GM18873 (cell line): ENCODE measurements at regions not wholly inside any gene's neighbourhood (a gene's known extent, or its start where the extent isn't known, plus 50 kb on each side); places are given as distances from the start of the nearest gene placed in this dataset.
"Not testable (repeated sequence)": the region's sequence is repeated elsewhere in the genome, so short reads cannot be mapped to it uniquely, and the experiment has no call there.

Experiments
- ATAC-seq: cut with Tn5 transposase; IDR thresholded peaks from one replicate; pipeline ENCODE4 v1.9.1; 2021; ENCODE audit warnings: mild to moderate bottlenecking, moderate library complexity, moderate number of reproducible peaks; ENCODE audit not compliant: unreplicated experiment, low FRiP score

DNA sequence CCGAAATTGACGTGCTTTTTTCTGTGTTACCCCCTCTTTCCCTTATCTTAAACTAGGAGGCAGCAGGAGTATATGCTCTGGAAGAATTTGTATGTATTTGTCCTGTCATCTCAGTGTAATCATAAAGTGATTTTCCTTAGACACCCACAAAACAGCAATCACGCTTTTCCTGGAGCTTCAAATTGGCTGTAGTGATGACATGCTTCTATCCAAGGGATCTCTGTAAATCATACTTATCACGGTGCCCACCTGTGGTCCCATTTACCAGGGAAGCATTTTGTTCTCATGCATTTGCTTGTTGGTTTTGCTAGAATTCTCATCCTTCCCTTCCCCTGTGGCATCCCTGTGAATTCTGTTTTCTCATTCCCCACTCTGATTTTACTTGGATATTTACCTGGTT lies 220.8 kb upstream of the THUMPD2 start:
- no peak for ATAC-seq

DNA sequence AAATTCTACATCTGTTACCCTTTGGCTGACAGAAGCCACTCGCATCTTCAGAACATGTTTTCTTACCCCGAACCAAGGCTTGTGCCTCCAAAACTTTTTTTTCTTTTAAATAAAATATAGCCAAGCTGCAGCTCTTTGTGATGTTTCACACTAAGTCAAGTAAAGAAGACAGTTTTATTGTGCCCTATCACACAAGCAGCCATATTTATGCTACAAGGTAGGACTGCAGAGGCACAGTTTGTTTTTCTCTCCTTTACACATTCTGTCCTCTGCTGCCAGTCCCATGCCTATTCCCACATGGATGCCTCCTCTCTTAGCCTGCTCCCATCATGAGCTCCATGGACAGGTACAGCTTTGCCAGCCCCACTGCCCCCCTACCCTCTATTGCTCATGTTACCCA lies 219.6 kb upstream of the THUMPD2 start:
- no peak for ATAC-seq

DNA sequence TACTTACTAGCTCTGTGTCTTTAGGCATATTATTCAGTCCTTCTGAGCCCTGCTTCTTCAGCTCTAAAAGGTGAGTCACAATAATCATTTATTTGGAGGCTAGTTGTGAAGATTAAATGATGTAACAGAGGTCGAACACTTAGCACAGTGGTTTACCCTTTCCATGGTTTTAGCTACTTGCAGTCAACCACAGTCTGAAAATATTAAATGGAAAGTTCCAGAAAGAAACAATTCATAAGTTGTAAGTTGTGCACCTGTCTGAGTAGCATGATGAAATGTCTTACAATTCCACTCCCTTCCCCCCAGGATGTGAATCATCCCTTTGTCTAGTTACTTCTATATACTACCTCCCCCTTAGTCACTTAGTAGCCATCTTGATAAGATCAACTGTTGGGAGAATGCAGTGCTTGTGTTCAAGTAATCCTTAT lies 217.6 kb upstream of the THUMPD2 start:
- ATAC-seq, result no peak

DNA sequence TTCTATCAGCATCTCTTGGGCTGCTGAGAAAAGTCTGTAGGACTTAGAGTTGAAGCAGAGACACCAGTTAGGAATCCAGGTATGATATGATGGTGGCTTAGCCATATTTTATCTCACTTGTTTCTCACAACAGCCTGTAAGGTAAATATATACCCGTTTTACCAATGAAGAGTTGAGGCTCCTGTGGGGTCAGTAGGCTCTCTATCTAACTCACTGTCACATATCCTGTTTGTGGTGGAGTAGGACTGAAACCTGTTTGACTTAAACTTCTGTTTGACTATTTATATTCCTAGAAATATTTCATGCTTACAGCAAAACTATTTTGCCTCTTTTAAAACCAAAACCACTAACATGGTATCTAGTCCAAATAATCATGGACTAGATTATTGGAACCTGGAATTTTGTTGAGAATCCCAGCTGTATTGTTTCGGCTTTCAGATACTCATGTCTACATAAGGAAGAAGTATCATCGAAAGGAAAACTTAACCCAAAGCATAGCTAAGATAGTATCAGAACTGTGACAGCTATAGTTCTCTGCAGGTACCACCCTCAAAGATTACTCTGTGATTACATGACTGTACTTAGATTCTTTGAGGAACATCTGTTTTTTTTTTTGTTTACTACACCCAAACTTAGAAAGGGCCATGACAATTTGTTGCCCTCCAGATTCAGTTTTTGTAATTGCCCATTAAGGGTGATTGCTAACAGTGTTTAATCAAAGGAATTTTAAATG lies 216.1 kb upstream of the THUMPD2 start:
- ATAC-seq, result no peak

DNA sequence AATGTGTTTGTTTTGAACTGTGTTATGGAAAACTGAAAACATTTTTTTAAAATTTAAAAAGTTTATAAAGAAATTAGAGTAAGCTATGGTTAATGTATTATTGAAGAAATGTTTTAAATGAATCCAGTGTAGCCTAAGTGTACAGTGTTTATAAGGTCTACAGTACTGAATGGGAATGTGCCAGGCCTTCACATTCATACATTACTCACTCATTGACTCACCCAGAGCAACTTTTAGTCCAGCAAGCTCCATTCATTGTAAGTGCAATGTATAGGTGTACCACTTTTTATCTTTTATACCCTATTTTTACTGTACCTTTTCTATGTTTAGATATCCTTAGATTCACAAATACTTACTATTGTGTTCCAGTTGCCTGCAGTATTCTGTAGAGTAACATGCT lies 215.1 kb upstream of the THUMPD2 start:
- no peak for ATAC-seq

DNA sequence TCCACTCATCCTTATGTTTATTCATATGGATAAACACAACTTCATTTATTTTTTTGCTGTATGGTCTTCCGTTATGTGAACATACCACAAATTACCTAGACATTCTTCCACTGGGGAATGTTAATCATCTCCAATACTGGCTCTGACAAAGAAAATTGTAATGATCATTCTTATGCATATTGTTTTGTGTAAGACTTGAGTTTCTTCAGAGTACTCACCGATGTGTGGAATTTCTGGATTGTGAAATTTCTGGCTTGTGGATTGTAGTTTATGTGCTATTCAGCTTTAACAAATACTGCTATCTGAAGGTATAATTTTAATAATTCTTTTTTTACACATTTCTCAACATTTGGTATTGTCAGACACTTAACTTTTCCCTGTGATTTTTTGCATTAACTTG lies 212.2 kb upstream of the THUMPD2 start:
- no peak for ATAC-seq

DNA sequence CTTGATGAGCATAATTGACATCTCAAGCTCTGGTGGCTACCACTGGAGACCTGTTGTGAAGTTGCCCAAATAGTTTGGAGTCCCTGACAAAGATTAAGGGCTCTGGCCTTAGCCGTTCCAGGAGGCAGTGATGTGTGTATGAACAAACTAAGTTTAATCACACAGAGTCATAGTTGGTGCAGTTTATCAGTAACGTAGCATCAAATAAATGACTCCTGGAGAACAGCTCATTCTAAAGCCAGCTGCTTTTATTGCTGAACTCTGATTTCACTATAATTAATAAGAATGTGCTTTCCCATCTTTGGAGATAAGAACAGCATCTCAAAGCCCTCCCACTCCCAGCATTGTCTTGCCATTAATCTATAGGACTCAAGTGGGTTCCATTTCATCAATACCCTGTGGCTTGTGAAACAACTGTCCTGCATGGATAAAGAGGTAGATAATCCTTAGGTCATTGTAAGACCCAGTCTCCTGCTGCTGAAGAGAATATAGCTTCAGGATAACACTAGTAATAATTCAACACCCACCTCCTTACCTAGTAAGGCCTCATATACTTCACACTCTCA lies 211.4 kb upstream of the THUMPD2 start:
- no peak for ATAC-seq

DNA sequence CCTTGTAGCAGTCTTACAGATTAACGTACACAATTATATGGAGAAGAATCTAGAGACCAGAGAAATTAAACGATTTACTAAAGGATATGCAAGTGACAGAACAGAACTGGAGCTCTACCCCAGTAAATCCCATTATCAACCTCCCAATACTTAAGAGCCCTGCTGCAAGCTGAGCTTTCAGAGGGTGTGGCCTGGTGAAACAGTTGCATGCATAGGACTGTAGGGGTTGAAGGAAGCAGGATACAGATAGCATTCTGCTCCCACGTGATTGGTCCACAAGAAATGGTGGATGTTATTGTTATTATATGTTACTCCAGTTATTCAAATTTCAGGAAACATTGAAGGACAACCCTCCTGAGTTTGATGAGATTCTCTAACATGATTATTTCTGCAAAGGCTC lies 210.8 kb upstream of the THUMPD2 start:
- ATAC-seq, result no peak

DNA sequence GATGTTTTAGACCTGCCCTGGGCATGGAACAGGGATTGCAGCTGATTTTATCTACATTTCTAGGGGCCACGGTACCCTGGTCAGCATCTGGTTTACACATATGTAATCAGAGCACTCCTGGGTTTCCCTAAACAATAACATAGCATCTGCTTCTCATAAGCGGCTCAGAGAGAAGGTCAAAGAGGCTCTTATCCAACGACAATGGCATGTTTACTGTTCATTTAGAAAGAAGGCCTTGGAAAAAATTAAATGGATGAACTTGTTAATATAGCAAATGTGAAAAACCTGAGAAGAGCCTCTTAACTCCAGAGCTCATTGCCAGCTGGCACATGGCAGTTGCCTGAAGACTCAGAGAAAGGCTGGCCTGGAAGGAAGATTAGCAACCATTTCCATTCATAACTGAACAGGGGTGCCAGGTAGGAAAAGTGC lies 202.8 kb upstream of the THUMPD2 start:
- no peak for ATAC-seq

DNA sequence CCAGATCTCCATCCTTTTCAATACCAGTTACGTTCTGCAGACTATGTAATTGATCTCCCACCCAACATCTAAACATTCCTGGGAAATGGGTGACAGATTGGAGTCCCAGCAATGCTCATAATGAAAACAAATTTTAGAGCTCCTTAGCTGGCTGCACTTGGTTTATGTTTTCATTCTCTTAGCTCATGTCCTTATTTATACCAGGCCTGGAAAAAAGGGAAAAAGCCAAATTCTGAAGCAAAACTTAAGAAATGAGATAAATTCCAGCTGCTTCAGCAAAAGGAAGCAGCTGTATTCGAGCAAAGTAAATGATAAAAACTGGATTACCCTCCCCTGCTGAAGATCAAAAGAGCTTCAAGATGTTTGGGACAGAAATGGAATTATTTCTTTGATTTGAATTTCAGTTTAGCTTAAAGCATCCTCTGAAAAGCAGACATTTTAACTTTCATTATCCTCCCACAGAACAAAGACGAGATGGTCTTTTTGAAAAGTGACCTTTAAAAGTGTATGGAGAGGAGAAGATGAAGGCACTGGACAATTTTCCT lies 196.5 kb upstream of the THUMPD2 start:
- no peak for ATAC-seq

DNA sequence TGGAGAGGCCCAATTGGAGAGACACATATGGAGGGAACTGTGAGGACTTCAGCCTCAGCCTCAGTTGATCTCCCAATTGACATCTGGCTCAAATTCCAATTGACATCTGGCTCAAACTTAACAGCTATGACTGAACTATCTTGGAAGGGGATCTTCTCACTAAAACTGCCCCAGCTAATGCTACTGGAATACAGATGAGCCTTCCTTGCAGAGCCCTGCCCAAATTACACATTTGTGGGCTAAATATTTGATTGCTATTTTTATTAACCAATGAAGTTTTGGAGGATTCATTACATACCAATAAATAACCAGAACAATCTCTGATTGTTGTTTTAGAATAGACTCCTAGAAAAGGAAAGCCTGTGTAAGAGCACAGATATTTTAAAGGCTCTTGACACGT lies 189.0 kb upstream of the THUMPD2 start:
- no peak for ATAC-seq

DNA sequence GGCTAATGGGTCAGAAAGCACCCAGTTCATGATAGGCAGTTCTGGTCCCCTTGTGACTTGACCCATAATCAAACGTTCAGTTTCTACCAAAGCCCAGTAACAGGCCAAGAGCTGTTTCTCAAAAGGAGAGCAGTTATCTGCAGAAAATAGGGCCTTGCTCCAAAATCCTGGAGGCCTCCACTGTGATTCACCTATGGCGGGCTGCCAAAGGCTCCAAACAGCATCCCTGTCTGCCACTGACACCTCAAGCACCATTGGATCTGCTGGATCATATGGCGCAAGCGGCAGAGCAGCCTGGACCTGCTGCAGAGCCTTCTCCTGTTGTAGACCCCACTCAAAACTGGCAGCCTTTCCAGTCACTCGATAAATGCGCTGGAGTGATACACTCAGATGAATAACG lies 181.6 kb upstream of the THUMPD2 start:
- ATAC-seq, result not testable (repeated sequence)

DNA sequence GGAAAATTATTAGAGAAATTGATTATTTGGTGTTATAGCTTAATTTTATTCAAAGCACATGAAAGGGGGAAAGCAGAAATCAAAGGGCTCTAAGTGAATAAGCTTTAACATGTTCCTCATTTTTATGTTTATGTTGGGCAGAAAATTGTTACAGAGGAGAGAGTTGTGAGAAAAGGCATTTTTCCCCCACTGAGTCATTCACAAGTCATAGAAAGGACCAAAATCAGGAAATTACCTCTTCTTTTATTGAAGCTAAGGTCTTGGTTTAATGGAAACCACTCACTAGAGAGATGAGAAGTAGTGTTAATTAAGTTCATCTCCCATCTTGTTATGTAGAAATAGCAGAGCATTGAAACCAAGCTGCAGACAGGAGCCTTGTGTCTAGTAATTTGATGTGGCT lies 175.3 kb upstream of the THUMPD2 start:
- no peak for ATAC-seq

DNA sequence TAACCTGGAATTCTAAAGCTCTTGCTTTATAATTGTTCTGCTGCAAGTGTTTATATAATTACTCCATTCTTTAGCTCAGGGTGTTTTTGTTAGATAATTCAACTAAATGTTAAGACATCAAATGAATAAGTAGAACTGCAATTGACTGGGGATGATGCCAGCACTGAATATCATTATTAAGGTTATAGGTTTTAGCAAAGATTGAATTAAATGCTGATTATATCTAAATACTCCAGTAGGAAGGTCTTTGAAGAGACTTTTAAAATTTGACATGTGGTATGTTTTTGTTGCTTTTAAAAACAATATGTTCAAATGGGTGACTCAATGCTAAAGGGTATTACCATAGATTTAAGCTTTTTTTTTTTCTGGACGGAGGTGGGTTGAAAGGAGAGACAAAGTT lies 170.1 kb upstream of the THUMPD2 start:
- no peak for ATAC-seq

DNA sequence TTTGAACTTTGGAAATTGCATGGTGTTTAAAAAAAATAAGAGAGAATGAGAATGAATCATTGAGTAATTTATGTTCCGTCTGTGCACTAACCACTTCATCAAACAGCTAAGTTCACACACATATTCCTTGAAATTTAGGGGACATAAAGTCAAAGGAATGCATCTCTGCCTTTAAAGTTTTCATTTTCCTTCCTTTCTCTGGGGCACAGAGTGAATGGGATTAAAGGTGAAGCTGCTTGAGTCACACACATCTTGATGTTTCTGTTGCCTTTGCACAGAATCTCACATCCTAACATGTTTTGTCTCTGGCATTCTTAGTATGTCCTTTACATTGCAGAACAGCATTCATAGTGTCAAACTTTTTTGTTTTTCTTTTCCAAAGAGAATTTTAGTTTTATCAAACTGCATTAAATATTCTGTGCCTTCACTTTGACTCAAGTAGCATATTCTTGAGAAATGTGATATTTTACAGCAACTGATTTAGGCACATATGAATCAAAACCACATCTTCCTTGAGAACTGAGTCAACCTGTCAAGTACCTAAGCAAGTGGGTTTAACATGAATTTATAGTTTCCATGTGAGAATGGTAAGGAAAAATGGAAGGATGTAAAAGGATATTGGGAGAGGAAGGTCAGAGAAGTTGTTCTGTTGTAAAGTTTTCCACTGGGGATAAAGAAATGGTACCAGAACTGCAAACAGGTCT lies 169.1 kb upstream of the THUMPD2 start:
- no peak for ATAC-seq

DNA sequence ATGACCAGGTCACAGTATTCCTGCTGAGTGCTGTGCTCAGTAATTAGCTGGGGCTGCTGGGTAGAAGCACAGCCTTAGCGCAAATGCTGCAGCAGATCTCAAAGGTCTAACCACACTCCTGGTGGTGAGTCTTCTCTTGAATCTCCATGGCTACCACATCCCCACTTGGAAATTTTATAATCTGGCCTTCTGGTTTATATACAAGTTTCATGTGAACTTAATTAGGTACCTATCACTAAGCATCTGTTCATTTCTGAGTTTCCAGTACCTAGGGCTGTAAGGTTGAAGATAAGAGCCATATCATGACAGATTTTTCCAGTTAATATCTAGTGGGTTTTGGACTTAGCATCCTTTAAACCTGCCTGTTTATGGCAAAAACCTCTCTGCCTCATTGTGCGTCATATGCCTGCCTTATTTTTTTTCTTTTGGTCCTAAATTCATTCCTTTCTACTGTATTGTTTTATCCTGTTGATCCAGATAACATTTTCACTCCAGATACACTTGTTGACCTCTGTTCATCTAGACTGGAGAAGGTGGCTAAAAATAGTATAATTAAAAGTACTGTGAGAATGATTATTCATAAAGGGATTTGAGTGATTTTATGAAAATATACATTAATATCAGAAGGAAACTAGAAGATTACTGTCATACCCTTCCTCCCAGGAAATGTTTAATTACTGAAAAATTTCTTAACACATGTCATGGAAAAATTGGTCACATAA lies 168.4 kb upstream of the THUMPD2 start:
- no peak for ATAC-seq

DNA sequence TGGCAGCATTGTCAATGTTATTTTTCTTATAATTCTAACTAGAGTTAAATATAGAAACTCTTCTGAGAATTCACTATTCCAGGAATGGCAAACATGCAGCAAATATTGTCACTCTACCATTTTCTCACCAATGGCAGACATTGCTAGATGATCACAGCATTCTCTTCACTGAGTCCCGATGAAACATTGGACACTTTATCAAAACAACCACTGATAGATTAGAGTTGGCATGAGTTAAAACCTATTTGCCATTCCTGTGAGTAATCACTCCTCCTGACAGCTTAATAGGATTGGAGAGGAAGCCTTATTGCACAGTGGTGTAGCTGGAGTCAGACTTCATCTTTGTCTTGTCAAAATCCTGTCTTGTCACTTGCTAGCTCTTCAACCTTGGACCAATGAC lies 163.9 kb upstream of the THUMPD2 start:
- no peak for ATAC-seq

DNA sequence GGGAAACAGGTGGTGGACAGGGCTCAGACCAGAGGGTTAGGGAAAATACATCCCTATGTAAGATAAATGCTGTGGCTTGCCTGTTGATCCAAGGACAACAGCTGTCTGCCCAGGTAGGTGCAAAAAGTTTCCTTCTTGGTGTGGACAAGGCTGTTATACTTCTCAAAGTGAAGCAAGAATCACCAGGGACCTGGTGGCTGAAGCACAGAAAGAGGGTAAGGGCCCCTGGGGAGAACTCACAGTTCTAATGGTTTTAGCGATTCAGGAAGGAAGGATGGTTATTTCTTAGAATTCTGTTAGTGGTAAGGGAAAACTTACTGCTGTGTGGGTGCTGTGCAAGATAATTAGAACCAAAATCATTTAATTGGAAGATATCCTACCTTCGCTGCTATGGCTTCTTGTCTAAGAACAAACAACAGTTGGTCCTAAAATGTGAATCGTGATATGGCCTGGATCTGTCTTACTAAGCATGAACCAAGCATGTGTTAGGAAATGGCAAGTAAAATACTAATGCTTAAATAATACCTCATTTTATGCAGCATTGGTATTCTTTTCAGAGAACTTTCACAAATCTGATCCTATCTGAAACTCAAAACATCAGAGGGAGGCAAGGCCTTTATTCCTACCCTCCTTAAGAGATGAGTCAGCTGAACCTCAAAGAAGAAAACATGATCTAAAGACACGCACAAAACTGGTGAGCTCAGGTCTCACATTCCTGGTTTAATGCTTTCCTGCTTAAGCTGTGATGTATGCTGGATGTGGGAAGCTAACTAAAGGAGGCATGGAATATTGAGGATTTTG lies 159.2 kb upstream of the THUMPD2 start:
- ATAC-seq, result no peak

DNA sequence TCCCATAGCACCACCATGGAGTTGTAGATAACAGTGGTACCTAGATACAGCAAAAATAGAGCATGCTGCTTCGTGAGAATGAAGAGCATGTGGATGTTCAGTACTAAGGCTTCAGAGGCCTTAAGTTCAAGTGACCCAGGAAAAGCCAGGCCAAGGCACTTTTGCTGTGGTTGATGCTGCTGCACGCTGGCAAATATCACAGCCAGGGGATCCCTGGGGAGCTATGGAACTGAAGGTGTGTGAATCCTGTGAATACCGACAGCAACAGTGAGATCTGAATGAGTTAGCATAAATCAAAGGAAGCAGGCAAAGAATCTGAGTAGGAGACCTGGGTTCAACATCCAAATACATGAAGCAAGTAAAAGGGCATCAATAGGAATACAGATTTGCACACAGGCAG lies 158.6 kb upstream of the THUMPD2 start:
- ATAC-seq, result no peak

DNA sequence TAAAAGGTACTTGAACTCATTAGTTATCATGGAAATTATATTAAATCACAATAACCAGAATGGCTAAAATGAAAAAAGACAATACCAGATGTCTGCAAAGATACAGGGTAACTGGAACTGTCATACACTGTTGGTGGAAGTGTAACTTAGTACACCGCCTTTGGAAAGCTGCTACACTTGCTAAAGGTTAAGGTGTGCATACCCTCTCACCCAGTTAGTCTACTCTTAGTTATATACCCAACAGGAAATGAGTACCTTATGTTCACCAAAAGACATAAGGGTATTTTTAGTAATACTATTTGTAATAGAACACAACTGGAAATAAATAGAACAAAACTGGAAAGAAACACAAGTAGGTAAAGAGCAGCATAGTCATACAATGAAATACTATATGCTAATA lies 155.8 kb upstream of the THUMPD2 start:
- ATAC-seq, result no peak
